ENCODE measurements at regions not wholly inside any gene's neighbourhood (a gene's known extent, or its start where the extent isn't known, plus 50 kb on each side); places are given as distances from the start of the nearest gene placed in this dataset.
"Not testable (repeated sequence)": the region's sequence is repeated elsewhere in the genome, so short reads cannot be mapped to it uniquely, and the experiment has no call there.

DNA sequence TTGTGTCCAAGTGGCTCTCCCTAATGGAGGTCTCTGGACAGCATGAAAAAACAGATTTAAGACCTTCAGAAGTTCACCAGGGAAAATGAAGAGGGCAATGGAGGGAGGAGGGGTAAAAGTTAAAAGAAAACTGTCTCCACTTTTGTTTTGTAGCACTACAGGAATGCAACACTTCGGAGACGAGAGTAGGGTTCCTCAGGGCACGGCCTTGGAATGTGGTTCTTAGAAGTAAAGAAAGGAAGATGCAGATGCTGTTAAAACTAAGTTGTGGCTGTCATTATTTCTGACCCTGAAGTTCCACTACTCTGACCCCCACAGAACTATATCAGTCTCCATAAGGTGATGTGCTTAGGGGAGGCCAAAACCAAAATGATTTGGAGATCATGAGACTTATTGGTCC, 335.1 kb downstream of the XPNPEP1 start:
- FAIRE-seq (no peak), DNase-seq (ENCODE audit: insufficient read length, low spot score) (no peak)
- TF ChIP-seq TAF1 (IDR thresholded peaks at IDR 0.05; ENCODE audit: low read depth, low read length) (no peak), PAX5 (IDR thresholded peaks at IDR 0.05; ENCODE audit: insufficient read depth, low read length, severe bottlenecking) (no peak), POLR2A (IDR thresholded peaks at IDR 0.05; ENCODE audit: low read depth, low read length) (no peak), POU2F2 (IDR thresholded peaks at IDR 0.05; ENCODE audit: low read depth, low read length) (no peak), SPI1 (IDR thresholded peaks at IDR 0.05; ENCODE audit: low read depth, low read length) (no peak), POLR2AphosphoS5 (IDR thresholded peaks at IDR 0.05; ENCODE audit: low read depth, low read length) (no peak)

DNA sequence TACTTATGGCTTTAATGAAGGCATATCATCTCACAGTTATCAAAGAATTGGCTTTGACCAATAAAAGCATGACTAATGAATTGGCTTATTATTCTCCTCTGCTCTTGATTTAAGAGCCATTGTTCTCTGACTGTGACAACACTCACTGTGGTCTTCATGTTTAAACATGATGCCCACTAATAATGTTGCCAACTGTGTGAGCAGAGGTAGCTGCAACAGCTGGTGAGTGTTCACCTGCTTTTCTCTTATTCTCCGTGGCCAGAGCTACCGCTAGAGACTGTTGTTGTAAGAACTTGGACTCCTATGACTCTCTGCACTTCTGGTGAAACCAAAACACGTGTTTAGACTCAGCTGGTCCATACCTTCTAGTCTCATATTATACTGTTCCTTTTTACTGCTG, 335.9 kb downstream of the XPNPEP1 start:
- TF ChIP-seq TAF1 (IDR thresholded peaks at IDR 0.05; ENCODE audit: low read depth, low read length): no peak
- TF ChIP-seq POLR2A (IDR thresholded peaks at IDR 0.05; ENCODE audit: low read depth, low read length): no peak
- TF ChIP-seq POLR2AphosphoS5 (IDR thresholded peaks at IDR 0.05; ENCODE audit: low read depth, low read length): no peak
- TF ChIP-seq POU2F2 (IDR thresholded peaks at IDR 0.05; ENCODE audit: low read depth, low read length): no peak
- no peak for TF ChIP-seq SPI1 (IDR thresholded peaks at IDR 0.05; ENCODE audit: low read depth, low read length)
- no peak for TF ChIP-seq PAX5 (IDR thresholded peaks at IDR 0.05; ENCODE audit: insufficient read depth, low read length, severe bottlenecking)
- FAIRE-seq: no peak
- no peak for DNase-seq (ENCODE audit: insufficient read length, low spot score)

DNA sequence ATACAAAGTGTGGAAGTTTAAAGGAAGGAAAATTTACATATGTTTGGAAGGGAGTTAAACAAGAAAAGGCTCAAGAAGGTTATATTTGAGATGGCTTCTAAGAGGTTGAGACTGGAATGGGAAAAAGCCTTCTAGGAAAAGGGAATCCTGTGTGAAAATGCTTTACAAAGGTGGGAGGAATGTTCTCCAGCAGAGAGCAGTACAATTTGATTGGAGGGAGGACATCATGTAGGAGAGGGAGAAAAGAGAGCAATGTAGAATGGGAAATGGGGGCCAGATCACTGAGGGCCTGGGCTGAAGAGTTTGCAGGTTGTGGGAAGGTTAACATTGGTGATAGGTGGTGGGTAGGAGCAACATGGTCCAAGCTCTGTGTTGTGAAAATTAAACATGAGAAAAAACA, 366.9 kb downstream of the XPNPEP1 start:
- DNase-seq (ENCODE audit: insufficient read length, low spot score): no peak
- TF ChIP-seq POU2F2 (IDR thresholded peaks at IDR 0.05; ENCODE audit: low read depth, low read length): no peak
- no peak for TF ChIP-seq POLR2A (IDR thresholded peaks at IDR 0.05; ENCODE audit: low read depth, low read length)
- TF ChIP-seq POLR2AphosphoS5 (IDR thresholded peaks at IDR 0.05; ENCODE audit: low read depth, low read length): no peak
- no peak for TF ChIP-seq TAF1 (IDR thresholded peaks at IDR 0.05; ENCODE audit: low read depth, low read length)
- no peak for TF ChIP-seq SPI1 (IDR thresholded peaks at IDR 0.05; ENCODE audit: low read depth, low read length)
- TF ChIP-seq PAX5 (IDR thresholded peaks at IDR 0.05; ENCODE audit: insufficient read depth, low read length, severe bottlenecking): no peak
- FAIRE-seq: no peak

DNA sequence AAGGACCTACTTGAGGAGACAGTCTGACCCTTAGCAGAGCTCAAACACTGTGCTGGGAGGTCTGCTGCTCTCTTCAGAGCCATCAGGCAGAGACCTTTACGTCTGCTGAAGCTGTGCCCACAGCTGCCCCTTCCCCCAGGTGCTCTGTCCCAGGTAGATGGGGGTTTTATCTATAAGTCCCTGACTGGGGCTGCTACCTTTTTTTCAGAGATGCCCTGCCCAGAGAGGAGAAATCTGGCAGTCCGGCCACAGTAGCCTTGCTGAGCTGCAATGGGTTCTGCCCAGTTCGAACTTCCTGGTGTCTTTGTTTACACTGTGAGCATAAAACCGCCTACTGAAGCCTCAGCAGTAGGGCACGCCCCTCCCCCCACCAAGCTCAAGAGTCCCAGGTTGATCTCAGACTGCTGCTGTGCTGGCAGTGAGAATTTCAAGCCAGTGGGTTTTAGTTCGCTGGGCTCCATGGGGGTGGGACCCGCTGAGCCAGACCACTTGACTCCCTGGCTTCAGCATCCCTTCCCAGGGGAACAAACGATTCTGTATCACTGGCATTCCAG, 381.2 kb downstream of the XPNPEP1 start:
- not testable (repeated sequence) for FAIRE-seq; DNase-seq (ENCODE audit: insufficient read length, low spot score)

DNA sequence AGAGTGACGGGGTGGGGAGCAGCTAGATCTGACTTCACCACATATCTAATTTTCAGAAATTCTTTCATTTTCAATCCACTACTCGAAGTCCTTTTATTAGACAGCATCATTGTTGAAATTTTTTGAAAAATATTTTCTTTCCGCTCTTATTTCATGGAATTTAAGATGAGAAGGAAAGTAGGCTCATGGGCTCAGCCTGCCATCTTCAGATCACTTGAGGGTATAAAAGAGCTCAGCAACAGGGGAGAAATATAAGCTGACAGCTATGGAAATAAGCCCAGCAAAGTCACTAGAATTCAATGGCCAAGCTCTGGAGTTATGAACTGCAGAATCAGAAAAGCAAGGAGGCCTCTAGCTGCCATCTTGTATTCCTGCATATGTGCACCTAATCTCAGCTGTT, 389.1 kb downstream of the XPNPEP1 start:
- no peak for FAIRE-seq
- TF ChIP-seq POU2F2 (IDR thresholded peaks at IDR 0.05; ENCODE audit: low read depth, low read length) (no peak), POLR2AphosphoS5 (IDR thresholded peaks at IDR 0.05; ENCODE audit: low read depth, low read length) (no peak), POLR2A (IDR thresholded peaks at IDR 0.05; ENCODE audit: low read depth, low read length) (no peak), PAX5 (IDR thresholded peaks at IDR 0.05; ENCODE audit: insufficient read depth, low read length, severe bottlenecking) (no peak), SPI1 (IDR thresholded peaks at IDR 0.05; ENCODE audit: low read depth, low read length) (no peak), TAF1 (IDR thresholded peaks at IDR 0.05; ENCODE audit: low read depth, low read length) (no peak)
- no peak for DNase-seq (ENCODE audit: insufficient read length, low spot score)

DNA sequence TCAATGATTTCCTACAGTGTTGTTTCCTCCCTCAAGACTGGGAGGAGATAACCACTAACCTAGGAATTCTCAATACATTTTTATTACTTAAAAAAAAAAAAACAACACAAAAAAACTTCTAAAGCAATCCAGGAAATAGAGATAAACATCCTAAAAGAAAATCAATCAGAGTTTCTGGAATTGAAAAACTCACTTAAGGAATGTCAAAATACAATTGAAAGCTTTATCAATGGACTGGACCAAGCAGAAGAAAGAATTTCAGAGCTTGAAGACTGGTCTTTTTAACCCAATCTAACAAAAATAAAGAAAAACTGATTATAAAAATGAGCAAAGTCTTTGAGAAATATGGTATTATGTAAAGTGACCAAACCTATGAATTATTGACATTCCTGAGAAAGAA, 394.1 kb downstream of the XPNPEP1 start:
- DNase-seq (ENCODE audit: insufficient read length, low spot score) (no peak), FAIRE-seq (no peak)
- no peak for TF ChIP-seq SPI1 (IDR thresholded peaks at IDR 0.05; ENCODE audit: low read depth, low read length)
- TF ChIP-seq PAX5 (IDR thresholded peaks at IDR 0.05; ENCODE audit: insufficient read depth, low read length, severe bottlenecking): no peak

DNA sequence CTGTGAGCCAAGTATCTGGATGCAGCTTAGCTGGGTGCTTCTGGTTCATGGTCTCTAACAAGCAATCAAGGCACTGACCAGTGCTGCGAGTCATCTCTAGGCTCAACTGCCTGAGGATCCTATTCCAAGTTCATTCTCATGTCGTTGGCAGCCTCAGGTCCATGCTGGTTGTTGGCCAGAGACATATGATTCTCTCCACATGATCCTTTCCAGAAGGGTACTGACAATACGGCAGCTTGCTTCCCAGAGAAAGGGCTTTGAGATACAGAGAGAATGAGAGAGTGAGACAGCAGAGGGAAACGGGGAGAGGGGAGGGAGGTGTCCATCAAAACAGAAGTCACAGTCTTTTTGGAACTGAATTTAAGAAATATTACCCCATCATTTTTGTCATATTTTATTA, 405.6 kb downstream of the XPNPEP1 start:
- FAIRE-seq: no peak
- TF ChIP-seq SPI1 (IDR thresholded peaks at IDR 0.05; ENCODE audit: low read depth, low read length) (no peak), TAF1 (IDR thresholded peaks at IDR 0.05; ENCODE audit: low read depth, low read length) (no peak), POLR2AphosphoS5 (IDR thresholded peaks at IDR 0.05; ENCODE audit: low read depth, low read length) (no peak), POU2F2 (IDR thresholded peaks at IDR 0.05; ENCODE audit: low read depth, low read length) (no peak), POLR2A (IDR thresholded peaks at IDR 0.05; ENCODE audit: low read depth, low read length) (no peak)
- no peak for DNase-seq (ENCODE audit: insufficient read length, low spot score)

DNA sequence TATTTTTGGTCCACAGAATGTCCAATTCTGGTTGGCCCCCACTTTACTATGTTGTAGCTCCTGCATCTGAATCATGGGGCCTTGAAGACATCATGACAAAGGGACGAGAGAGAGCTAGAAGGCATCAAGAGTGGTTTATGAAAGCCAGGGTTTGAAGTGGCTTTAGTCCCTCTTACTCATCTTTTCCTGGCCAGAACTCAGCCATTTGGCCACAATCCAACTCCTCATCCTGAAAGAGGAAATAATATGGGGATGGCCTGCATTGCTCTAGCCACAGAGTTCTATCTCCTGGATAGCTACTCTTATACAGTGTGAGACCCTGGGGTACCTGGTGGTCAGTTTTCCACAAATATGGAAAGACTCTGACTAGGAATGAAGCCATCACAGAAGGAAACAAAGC, 418.9 kb downstream of the XPNPEP1 start:
- no peak for TF ChIP-seq PAX5 (IDR thresholded peaks at IDR 0.05; ENCODE audit: insufficient read depth, low read length, severe bottlenecking)
- TF ChIP-seq SPI1 (IDR thresholded peaks at IDR 0.05; ENCODE audit: low read depth, low read length): no peak
- no peak for TF ChIP-seq POU2F2 (IDR thresholded peaks at IDR 0.05; ENCODE audit: low read depth, low read length)
- no peak for TF ChIP-seq TAF1 (IDR thresholded peaks at IDR 0.05; ENCODE audit: low read depth, low read length)
- no peak for TF ChIP-seq POLR2A (IDR thresholded peaks at IDR 0.05; ENCODE audit: low read depth, low read length)
- TF ChIP-seq POLR2AphosphoS5 (IDR thresholded peaks at IDR 0.05; ENCODE audit: low read depth, low read length): no peak
- DNase-seq (ENCODE audit: insufficient read length, low spot score): no peak
- no peak for FAIRE-seq

DNA sequence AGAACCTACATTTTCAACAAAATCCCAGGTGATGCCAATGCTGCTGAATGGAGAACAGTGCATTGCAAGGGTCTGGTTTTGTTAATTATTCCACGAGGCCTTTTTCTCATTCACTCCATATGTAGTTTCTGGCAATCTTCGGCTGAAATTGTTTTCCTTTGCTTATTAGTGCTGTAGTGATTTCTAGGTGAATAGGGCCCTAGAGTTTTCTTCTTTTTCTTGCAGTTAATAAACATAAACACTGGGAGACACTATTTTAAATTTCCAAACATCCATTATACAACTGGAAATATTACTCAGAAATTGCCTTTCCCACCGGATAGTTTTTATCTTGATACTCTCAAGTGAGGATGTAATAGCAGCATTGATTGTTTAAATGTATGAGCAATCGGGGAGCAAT, 435.6 kb downstream of the XPNPEP1 start:
- DNase-seq (ENCODE audit: insufficient read length, low spot score): no peak
- no peak for FAIRE-seq
- TF ChIP-seq SPI1 (IDR thresholded peaks at IDR 0.05; ENCODE audit: low read depth, low read length) (no peak), TAF1 (IDR thresholded peaks at IDR 0.05; ENCODE audit: low read depth, low read length) (no peak), POLR2A (IDR thresholded peaks at IDR 0.05; ENCODE audit: low read depth, low read length) (no peak), POLR2AphosphoS5 (IDR thresholded peaks at IDR 0.05; ENCODE audit: low read depth, low read length) (no peak), PAX5 (IDR thresholded peaks at IDR 0.05; ENCODE audit: insufficient read depth, low read length, severe bottlenecking) (no peak), POU2F2 (IDR thresholded peaks at IDR 0.05; ENCODE audit: low read depth, low read length) (no peak)

DNA sequence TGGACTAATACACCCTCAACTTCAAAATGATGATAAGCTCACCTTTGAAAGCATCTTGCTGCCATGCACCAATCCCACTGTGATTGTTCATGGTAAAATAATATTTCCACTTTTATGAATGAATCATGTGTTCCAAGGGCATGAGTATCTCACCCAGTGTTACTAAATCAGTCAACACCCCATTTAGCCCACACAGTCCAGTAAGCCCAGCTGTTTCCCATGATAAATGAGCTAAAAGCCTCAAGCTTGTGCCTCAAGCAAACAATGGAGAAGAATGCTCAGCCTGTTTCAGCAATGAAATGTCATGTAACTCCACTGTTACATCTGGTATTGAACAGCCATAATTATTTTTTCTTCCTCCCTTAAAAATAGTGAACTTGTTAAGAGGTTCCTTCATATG, 442.5 kb downstream of the XPNPEP1 start:
- TF ChIP-seq POU2F2 (IDR thresholded peaks at IDR 0.05; ENCODE audit: low read depth, low read length) (no peak), SPI1 (IDR thresholded peaks at IDR 0.05; ENCODE audit: low read depth, low read length) (no peak), PAX5 (IDR thresholded peaks at IDR 0.05; ENCODE audit: insufficient read depth, low read length, severe bottlenecking) (no peak), POLR2A (IDR thresholded peaks at IDR 0.05; ENCODE audit: low read depth, low read length) (no peak), TAF1 (IDR thresholded peaks at IDR 0.05; ENCODE audit: low read depth, low read length) (no peak), POLR2AphosphoS5 (IDR thresholded peaks at IDR 0.05; ENCODE audit: low read depth, low read length) (no peak)
- DNase-seq (ENCODE audit: insufficient read length, low spot score) (no peak), FAIRE-seq (no peak)
